GM12878 (cell line): ENCODE measurements at regions not wholly inside any gene's neighbourhood (a gene's known extent, or its start where the extent isn't known, plus 50 kb on each side); places are given as distances from the start of the nearest gene placed in this dataset.
A peak's percentile ranks its signal among the peaks of the same experiment; 100 is the strongest.

ENCODE experiments used
- ATAC-seq: fragments of 200-7000 bp; cut with Tn5 transposase; 3 replicates; pipeline ENCODE4 v1.9.1; 2020; ENCODE audit warnings: mild to moderate bottlenecking, moderate library complexity
- BruUV-seq: library from RNA; stranded (reverse); fragments of 400-500 nt; replicated peaks from 2 replicates; lab custom pipeline; 2021; lab: Mats Ljungman, UMichigan
- CTCF ChIA-PET: fragments of 300-600 bp; sonication (Branson Sonifier 250); formaldehyde crosslinking; extraction: SDS; loops from one replicate; lab custom pipeline; 2021; ENCODE audit warnings: inconsistent platforms; lab: Yijun Ruan, JAX
- POLR2A ChIA-PET: fragments of 350-600 bp; formaldehyde crosslinking; extraction: SDS; loops from one replicate; lab custom pipeline; 2021; ENCODE audit warnings: inconsistent platforms; lab: Charles Lee
- RAD21 ChIA-PET: fragments of 300-600 bp; sonication (Branson Sonifier 250); formaldehyde crosslinking; loops from one replicate; lab custom pipeline; 2023; ENCODE audit warnings: antibody characterized with exemption; ENCODE audit not compliant: unreplicated experiment; lab: Charles Lee
- SMC1A ChIA-PET: fragments of 300-600 bp; sonication (Branson Sonifier 250); formaldehyde crosslinking; loops from one replicate; lab custom pipeline; 2023; ENCODE audit not compliant: unreplicated experiment, uncharacterized antibody; lab: Charles Lee
- DNase-seq: peaks from one replicate; pipeline ENCODE4 v3.0.0-alpha.2; 2011; ENCODE audit warnings: low read depth, low spot score
- FAIRE-seq: peaks from 3 replicates; lab custom pipeline; 2011; peaks lifted over from hg19 to GRCh38; lab: Jason Lieb, UNC
- H2AFZ ChIP-seq: 2 replicates; pipeline ENCODE4 v1.6.0; 2011; ENCODE audit warnings: low read depth, low read length, control low read depth; ENCODE audit not compliant: control insufficient read depth
- H3K27ac ChIP-seq: 2 replicates; pipeline ENCODE4 v1.5.1; 2011; ENCODE audit warnings: control low read depth; ENCODE audit not compliant: control insufficient read depth, insufficient read depth
- H3K27me3 ChIP-seq, 2 experiments: replicated peaks in 1 of 2; 2 replicates each; pipeline versions ENCODE4 v1.6.0 to v1.6.1; 2011; ENCODE audit warnings: low read length in 1 of 2; ENCODE audit not compliant: control insufficient read depth in 2 of 2, insufficient read depth in 2 of 2
- H3K36me3 ChIP-seq, 2 experiments: 2 replicates each; pipeline ENCODE4 v1.5.1; 2011; ENCODE audit warnings: low read length in 1 of 2; ENCODE audit not compliant: control insufficient read depth in 2 of 2, insufficient read depth in 2 of 2
- H3K4me1 ChIP-seq: 2 replicates; pipeline ENCODE4 v1.6.1; 2011; ENCODE audit warnings: mild to moderate bottlenecking, low read length, moderate library complexity, mixed read lengths; ENCODE audit not compliant: control insufficient read depth, insufficient read depth
- H3K4me2 ChIP-seq: 2 replicates; pipeline ENCODE4 v1.6.0; 2011; ENCODE audit warnings: control low read depth; ENCODE audit not compliant: control insufficient read depth, insufficient read depth
- H3K4me3 ChIP-seq: fragments of 200-600 bp; sonication (generic); 2 replicates; pipeline ENCODE4 v1.5.1; 2016
- H3K79me2 ChIP-seq: 2 replicates; pipeline ENCODE4 v1.6.0; 2011; ENCODE audit warnings: low read length; ENCODE audit not compliant: control insufficient read depth, insufficient read depth
- H3K9ac ChIP-seq: 2 replicates; pipeline ENCODE4 v1.8.0; 2011; ENCODE audit warnings: low read length, control low read depth, mixed read lengths; ENCODE audit not compliant: control insufficient read depth, insufficient read depth
- H3K9me3 ChIP-seq: replicated peaks from 3 replicates; pipeline ENCODE4 v1.5.1; 2011; ENCODE audit warnings: mild to moderate bottlenecking, low read length; ENCODE audit not compliant: control insufficient read depth, insufficient read depth
- H4K20me1 ChIP-seq: 2 replicates; pipeline ENCODE4 v1.6.0; 2011; ENCODE audit not compliant: control insufficient read depth, insufficient read depth
- BRCA1 ChIP-seq: IDR thresholded peaks from 2 replicates; pipeline ENCODE4 v1.6.1; 2011; ENCODE audit warnings: low read depth, low read length, improper control_type of control experiment
- CBFB ChIP-seq: IDR thresholded peaks from 2 replicates; pipeline ENCODE4 v1.6.1; 2016; ENCODE audit warnings: antibody characterized with exemption, low read depth
- CREB1 ChIP-seq: IDR thresholded peaks from 2 replicates; pipeline ENCODE4 v1.6.1; 2012; ENCODE audit warnings: low read depth, mild to moderate bottlenecking, inconsistent platforms
- IRF3 ChIP-seq: fragments of 450-650 bp; IDR thresholded peaks from 2 replicates; pipeline ENCODE4 v1.6.1; 2014; ENCODE audit warnings: mild to moderate bottlenecking
- MEF2A ChIP-seq: IDR thresholded peaks from 2 replicates; pipeline ENCODE4 v1.6.1; 2011; ENCODE audit warnings: low read depth, mild to moderate bottlenecking, low read length, moderate library complexity; ENCODE audit not compliant: insufficient read depth
- NFIC ChIP-seq: IDR thresholded peaks from 2 replicates; pipeline ENCODE4 v1.6.1; 2012; ENCODE audit warnings: low read depth, mild to moderate bottlenecking, inconsistent platforms, low read length, moderate library complexity
- PML ChIP-seq: IDR thresholded peaks from 2 replicates; pipeline ENCODE4 v1.6.1; 2012; ENCODE audit warnings: low read length, inconsistent platforms
- POLR2A ChIP-seq: IDR thresholded peaks from 2 replicates; pipeline ENCODE4 v1.6.1; 2011; ENCODE audit warnings: low read depth, mild to moderate bottlenecking, low read length
- POU2F2 ChIP-seq: IDR thresholded peaks from 3 replicates; pipeline ENCODE4 v1.6.1; 2011; ENCODE audit warnings: low read depth, mild to moderate bottlenecking, low read length, borderline replicate concordance
- SREBF1 ChIP-seq: IDR thresholded peaks from 2 replicates; pipeline ENCODE4 v1.6.1; 2012; ENCODE audit warnings: mild to moderate bottlenecking, low read length
- WRNIP1 ChIP-seq: IDR thresholded peaks from 2 replicates; pipeline ENCODE4 v1.6.1; 2011; ENCODE audit warnings: low read depth, low read length, improper control_type of control experiment, borderline replicate concordance
- WGBS: methylation state at CpG from one replicate; pipeline ENCODE4 v1.1.6; 2016; ENCODE audit warnings: low lambda C conversion rate; ENCODE audit not compliant: insufficient replicate concordance, insufficient coverage; ENCODE audit errors: missing lambda C conversion rate; 5-methylcytosine and 5-hydroxymethylcytosine counted together
- in situ Hi-C: fragments of 300-500 bp; cut with MboI; formaldehyde crosslinking; loops from 9 replicates; pipeline ENCODE4 v1.14.3; 2018; ENCODE audit warnings: mixed read lengths
- intact Hi-C: fragments of 100-400 bp; cut with micrococcal nuclease; formaldehyde crosslinking; loops from one replicate; pipeline ENCODE4 v1.14.2; 2022; ENCODE audit not compliant: unreplicated experiment

GRCh38 chr20:39789411-39789810 lies 827.3 kb downstream of the DHX35 start:
- ATAC-seq (peak; percentile 21), FAIRE-seq (no peak), DNase-seq (no peak)
- Histone ChIP-seq H3K4me1 (no peaks in the 10 kb centered on the region), H3K4me2 (no peak overlapping the region), H2AFZ (no peak overlapping the region), H3K36me3 (no peaks in the 10 kb centered on the region), H3K4me3 (no peak overlapping the region), H3K9ac (no peak overlapping the region), H4K20me1 (no peaks in the 10 kb centered on the region), H3K79me2 (no peaks in the 10 kb centered on the region), H3K27me3 (no peaks in the 10 kb centered on the region), H3K27ac (no peak overlapping the region), H3K9me3 (no peaks in the 10 kb centered on the region; the same call in 2 of the 3 replicates)
- TF ChIP-seq PML: no peak
- no peak for TF ChIP-seq NFIC
- TF ChIP-seq BRCA1: no peak
- no peak for TF ChIP-seq CREB1
- no peak for TF ChIP-seq SREBF1
- TF ChIP-seq MEF2A: no peak
- no peak for TF ChIP-seq CBFB
- TF ChIP-seq POU2F2: no peak
- TF ChIP-seq IRF3: no peak
- TF ChIP-seq POLR2A: no peak
- TF ChIP-seq WRNIP1: no peak
- ChIA-PET SMC1A (interaction anchor here (0.7 to 1.3 kb wide), 3 partner anchors 37 to 85 kb away, joined by 4 to 7 read pairs (median 6); no protein-coding TSS in a partner anchor), POLR2A (no interaction called here), RAD21 (interaction anchor here (1.3 to 1.9 kb wide), 3 partner anchors 37 to 84 kb away, joined by 3 to 5 read pairs (median 4); no protein-coding TSS in a partner anchor), CTCF (interaction anchor here (1.7 kb wide), 1 partner anchor 84 kb away, joined by 5 read pairs; no protein-coding TSS in a partner anchor)
- in situ Hi-C loops (no loop called here), intact Hi-C loops (no loop called here)
- no TSS peak for BruUV-seq
- 13% methylated on average over 3 of the region's 3 CpGs for WGBS
